DND-41 (cell line): ENCODE measurements at regions not wholly inside any gene's neighbourhood (a gene's known extent, or its start where the extent isn't known, plus 50 kb on each side); places are given as distances from the start of the nearest gene placed in this dataset.

Experiments
- EZH2 ChIP-seq: IDR thresholded peaks from 3 replicates; pipeline ENCODE4 v1.6.1; 2012; ENCODE audit warnings: borderline replicate concordance, low read depth, mild to moderate bottlenecking, moderate library complexity, low read length, inconsistent platforms; ENCODE audit not compliant: severe bottlenecking
- TF ChIP-seq, protein P1 (sequence below): IDR thresholded peaks from 2 replicates; pipeline ENCODE4 v1.5.1; 2012; ENCODE audit warnings: borderline replicate concordance, low read length, moderate library complexity, mild to moderate bottlenecking; ENCODE audit not compliant: poor library complexity, severe bottlenecking; ENCODE audit errors: extremely low read depth

DNA sequence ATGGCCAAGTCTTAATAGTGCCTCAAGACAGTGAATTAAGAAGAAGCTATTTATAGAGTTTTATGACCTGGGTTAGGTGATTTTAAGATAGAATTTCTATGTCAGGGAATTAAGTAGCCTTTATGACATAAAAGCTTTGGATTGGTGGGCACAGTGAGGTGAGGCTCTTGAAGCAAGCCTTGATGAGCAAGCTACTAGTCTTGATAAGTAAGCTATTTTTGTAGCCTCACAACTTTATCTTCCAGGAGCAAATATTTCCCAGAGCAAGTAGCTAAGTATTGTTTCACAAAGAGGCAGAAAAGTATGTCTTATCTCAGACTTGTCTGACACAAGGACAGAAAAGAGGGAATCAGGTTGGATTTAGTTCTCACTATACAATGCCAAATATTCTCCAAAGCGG, 491.7 kb upstream of the RASGRP1 start:
- TF ChIP-seq, protein P1, sequence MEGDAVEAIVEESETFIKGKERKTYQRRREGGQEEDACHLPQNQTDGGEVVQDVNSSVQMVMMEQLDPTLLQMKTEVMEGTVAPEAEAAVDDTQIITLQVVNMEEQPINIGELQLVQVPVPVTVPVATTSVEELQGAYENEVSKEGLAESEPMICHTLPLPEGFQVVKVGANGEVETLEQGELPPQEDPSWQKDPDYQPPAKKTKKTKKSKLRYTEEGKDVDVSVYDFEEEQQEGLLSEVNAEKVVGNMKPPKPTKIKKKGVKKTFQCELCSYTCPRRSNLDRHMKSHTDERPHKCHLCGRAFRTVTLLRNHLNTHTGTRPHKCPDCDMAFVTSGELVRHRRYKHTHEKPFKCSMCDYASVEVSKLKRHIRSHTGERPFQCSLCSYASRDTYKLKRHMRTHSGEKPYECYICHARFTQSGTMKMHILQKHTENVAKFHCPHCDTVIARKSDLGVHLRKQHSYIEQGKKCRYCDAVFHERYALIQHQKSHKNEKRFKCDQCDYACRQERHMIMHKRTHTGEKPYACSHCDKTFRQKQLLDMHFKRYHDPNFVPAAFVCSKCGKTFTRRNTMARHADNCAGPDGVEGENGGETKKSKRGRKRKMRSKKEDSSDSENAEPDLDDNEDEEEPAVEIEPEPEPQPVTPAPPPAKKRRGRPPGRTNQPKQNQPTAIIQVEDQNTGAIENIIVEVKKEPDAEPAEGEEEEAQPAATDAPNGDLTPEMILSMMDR, result no peak
- TF ChIP-seq EZH2, result no peak
